Sigmoid colon (tissue), 6 donors: ENCODE measurements at regions not wholly inside any gene's neighbourhood (a gene's known extent, or its start where the extent isn't known, plus 50 kb on each side); places are given as distances from the start of the nearest gene placed in this dataset.
"Not testable (repeated sequence)": the region's sequence is repeated elsewhere in the genome, so short reads cannot be mapped to it uniquely, and the experiment has no call there.

Source experiments
- DNase-seq: peaks from one replicate; pipeline ENCODE4 v3.0.0-alpha.2; 2019
- H3K27ac ChIP-seq, 4 donors: fragments of 200-600 bp; sonication (generic); one replicate each; pipeline ENCODE4 v1.5.1; 2016 to 2019; ENCODE audit warnings: mild to moderate bottlenecking in 1 of 4
- H3K27me3 ChIP-seq, 3 donors: fragments of 200-600 bp; sonication (generic); one replicate each; pipeline ENCODE4 v1.5.1; 2019; ENCODE audit warnings: mild to moderate bottlenecking in 1 of 3
- H3K36me3 ChIP-seq, 4 donors: fragments of 200-600 bp; sonication (generic); one replicate each; pipeline ENCODE4 v1.5.1; 2016 to 2019
- H3K4me1 ChIP-seq, 4 donors: fragments of 200-600 bp; sonication (generic); one replicate each; pipeline ENCODE4 v1.5.1; 2017 to 2019
- H3K4me3 ChIP-seq, 4 donors: fragments of 200-600 bp; sonication (generic); one replicate each; pipeline ENCODE4 v1.5.1; 2017 to 2019; ENCODE audit warnings: mild to moderate bottlenecking in 2 of 4, moderate library complexity in 1 of 4
- H3K9me3 ChIP-seq, 4 donors: fragments of 200-600 bp in 3 of 4; sonication (generic) in 3 of 4; one replicate each; pipeline versions ENCODE4 v1.5.1 to v1.6.1; 2013 to 2019
- EP300 ChIP-seq, 4 donors: sonication (generic); formaldehyde crosslinking; IDR thresholded peaks; one replicate each; pipeline ENCODE4 v1.6.1; 2017; ENCODE audit warnings: antibody characterized with exemption in 4 of 4
- POLR2A ChIP-seq, 2 donors: fragments of 450-650 bp; IDR thresholded peaks; one replicate each; pipeline ENCODE4 v1.6.1; 2016; ENCODE audit warnings: antibody characterized with exemption in 2 of 2, mild to moderate bottlenecking in 2 of 2, moderate library complexity in 2 of 2
- POLR2AphosphoS5 ChIP-seq, 4 donors: sonication (generic); formaldehyde crosslinking; IDR thresholded peaks; one replicate each; pipeline ENCODE4 v1.6.1; 2017; ENCODE audit warnings: antibody characterized with exemption in 4 of 4
- WGBS, 2 donors: extraction: QIAGEN DNeasy Blood & Tissue Kit; methylation state at CpG; one replicate each; pipeline ENCODE4 v1.1.7; 2013; 5-methylcytosine and 5-hydroxymethylcytosine counted together
- intact Hi-C: fragments of 100-400 bp; cut with DNase I; formaldehyde crosslinking; loops from one replicate; pipeline ENCODE4 v1.15.1; 2023
- TF ChIP-seq, protein P1 (sequence below), 4 experiments: fragments of 450-650 bp in 3 of 4; fragments of 200-600 bp in 1 of 4; IDR thresholded peaks; one replicate each; pipeline ENCODE4 v1.5.1; 2016 to 2019; ENCODE audit warnings: antibody characterized with exemption in 4 of 4, mild to moderate bottlenecking in 3 of 4, moderate library complexity in 2 of 4
- donor health status: healthy with polysubstance abuse.
- donor health status: healthy.

DNA sequence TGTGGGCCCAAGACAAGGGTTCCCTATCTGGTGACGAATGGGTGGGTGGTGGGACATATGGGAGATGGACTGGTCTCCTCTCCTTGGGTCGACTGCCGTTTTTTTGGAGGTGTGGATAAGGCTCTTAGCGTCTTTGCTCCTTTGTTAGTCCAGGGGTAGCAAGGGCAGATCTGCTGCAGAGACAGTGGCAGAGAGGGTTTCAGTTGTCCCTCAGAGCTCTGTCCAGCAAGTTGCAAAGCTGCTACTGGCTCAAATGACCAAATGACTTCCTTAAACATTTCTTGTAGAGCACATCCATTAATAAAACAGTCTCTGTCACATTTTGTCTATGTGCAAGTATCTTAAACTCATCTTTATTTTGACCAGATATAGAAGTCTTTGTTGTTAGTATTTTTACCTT is 508.0 kb upstream of the ADGRB3 start:
- no peak for DNase-seq
- H3K9me3 ChIP-seq, result peaks cover 0 to 8% (median 0%) of the 10 kb centered on the region in 4 donors
- H3K27me3 ChIP-seq, result no peaks in the 10 kb centered on the region
- no peaks in the 10 kb centered on the region for H3K4me1 ChIP-seq
- intact Hi-C loops, result no loop called here
- TF ChIP-seq, protein P1, sequence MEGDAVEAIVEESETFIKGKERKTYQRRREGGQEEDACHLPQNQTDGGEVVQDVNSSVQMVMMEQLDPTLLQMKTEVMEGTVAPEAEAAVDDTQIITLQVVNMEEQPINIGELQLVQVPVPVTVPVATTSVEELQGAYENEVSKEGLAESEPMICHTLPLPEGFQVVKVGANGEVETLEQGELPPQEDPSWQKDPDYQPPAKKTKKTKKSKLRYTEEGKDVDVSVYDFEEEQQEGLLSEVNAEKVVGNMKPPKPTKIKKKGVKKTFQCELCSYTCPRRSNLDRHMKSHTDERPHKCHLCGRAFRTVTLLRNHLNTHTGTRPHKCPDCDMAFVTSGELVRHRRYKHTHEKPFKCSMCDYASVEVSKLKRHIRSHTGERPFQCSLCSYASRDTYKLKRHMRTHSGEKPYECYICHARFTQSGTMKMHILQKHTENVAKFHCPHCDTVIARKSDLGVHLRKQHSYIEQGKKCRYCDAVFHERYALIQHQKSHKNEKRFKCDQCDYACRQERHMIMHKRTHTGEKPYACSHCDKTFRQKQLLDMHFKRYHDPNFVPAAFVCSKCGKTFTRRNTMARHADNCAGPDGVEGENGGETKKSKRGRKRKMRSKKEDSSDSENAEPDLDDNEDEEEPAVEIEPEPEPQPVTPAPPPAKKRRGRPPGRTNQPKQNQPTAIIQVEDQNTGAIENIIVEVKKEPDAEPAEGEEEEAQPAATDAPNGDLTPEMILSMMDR (IDR thresholded peaks at IDR 0.05), result no peak
- TF ChIP-seq POLR2A (IDR thresholded peaks at IDR 0.05) (no peak), POLR2AphosphoS5 (IDR thresholded peaks at IDR 0.05) (no peak), EP300 (IDR thresholded peaks at IDR 0.05) (no peak)
- no peak overlapping the region for H3K4me3 ChIP-seq
- no peaks in the 10 kb centered on the region for H3K36me3 ChIP-seq
- no peak overlapping the region for H3K27ac ChIP-seq
- WGBS, 2 donors, result 89 to 90% methylated on average over 4 of the region's 4 CpGs

DNA sequence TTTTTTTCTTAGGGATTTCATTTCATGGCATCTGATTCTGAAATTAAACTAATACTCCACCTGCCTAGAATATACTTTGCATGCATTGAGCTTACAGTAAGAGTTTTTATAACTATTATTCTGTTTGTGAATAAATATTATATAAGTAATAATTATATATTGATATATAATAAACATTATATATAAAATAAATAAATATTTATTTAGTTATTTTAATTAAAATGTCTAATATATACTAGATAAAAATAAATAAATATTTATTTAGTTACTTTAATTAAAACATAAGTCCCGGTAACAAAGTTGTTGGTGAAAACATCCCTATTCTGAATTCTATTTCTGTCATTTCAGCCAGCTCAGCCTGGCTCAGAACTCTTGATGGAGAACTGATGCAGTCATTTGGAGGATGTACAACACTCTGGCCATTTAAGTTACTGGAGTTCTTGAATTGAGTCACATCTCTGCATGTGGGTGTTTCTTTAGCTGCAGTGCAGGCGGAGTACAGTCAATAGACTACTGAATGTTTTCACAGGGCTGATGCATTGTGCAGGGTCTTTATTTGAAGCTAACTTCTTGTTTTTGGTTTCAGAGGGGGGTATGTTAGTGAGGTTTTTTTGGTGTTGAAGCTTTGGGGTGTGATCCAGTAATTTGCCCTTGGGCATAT is 508.9 kb upstream of the ADGRB3 start:
- no peak for DNase-seq
- intact Hi-C loops, result no loop called here
- Histone ChIP-seq H3K27ac (no peak overlapping the region), H3K27me3 (no peaks in the 10 kb centered on the region), H3K4me1 (no peaks in the 10 kb centered on the region), H3K36me3 (no peaks in the 10 kb centered on the region), H3K4me3 (no peak overlapping the region), H3K9me3 (peaks cover 0 to 8% (median 0%) of the 10 kb centered on the region in 4 donors)
- TF ChIP-seq POLR2AphosphoS5 (IDR thresholded peaks at IDR 0.05) (no peak), POLR2A (IDR thresholded peaks at IDR 0.05) (no peak), EP300 (IDR thresholded peaks at IDR 0.05) (no peak)
- TF ChIP-seq, protein P1 (IDR thresholded peaks at IDR 0.05), result no peak
- 88 to 96% methylated on average over 2 of the region's 2 CpGs for WGBS, 2 donors

DNA sequence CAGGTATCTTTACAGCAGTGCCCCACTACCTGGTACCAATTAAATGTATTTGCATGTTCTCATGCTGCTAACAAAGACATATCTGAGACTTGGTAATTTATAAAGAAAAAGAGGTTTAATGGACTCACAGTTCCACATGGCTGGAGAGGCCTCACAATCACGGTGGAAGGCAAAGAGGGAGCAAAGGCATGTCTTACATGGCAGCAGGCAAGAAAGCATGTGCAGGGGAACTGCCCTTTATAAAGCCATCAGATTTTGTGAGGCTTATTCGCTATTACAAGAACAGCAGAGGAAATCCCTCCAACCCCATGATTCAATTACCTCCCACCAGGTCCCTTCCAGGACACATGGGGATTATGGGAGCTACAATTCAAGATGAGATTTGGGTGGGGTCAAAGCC is 512.1 kb upstream of the ADGRB3 start:
- 37 to 60% methylated on average over 2 of the region's 2 CpGs for WGBS, 2 donors
- H3K27me3 ChIP-seq, H3K36me3 ChIP-seq, H3K4me3 ChIP-seq, intact Hi-C loops, H3K4me1 ChIP-seq, H3K9me3 ChIP-seq, H3K27ac ChIP-seq, DNase-seq: not testable (repeated sequence)

DNA sequence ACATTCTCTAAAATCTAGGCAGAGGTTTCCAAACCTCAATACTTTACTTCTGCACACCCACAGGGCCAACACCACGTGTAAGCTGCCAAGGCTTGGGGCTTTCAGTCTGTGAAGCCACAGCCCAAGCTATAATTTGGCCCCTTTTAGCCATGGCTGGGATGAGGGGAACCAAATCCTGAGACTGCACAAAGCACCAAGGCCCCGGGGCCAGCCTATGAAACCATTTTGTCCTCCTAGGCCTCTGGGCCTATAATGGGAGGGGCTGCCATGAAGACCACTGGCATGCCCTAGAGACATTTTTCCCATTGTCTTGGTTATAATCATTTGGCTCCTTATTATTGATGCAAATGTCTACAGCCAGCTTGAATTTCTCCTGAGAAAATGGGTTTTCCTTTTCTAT is 513.0 kb upstream of the ADGRB3 start:
- Histone ChIP-seq H3K4me3 (no peak overlapping the region), H3K9me3 (peaks cover 0 to 8% (median 0%) of the 10 kb centered on the region in 4 donors), H3K36me3 (no peaks in the 10 kb centered on the region), H3K4me1 (no peaks in the 10 kb centered on the region), H3K27me3 (no peaks in the 10 kb centered on the region), H3K27ac (no peak overlapping the region)
- TF ChIP-seq POLR2A (IDR thresholded peaks at IDR 0.05) (no peak), EP300 (IDR thresholded peaks at IDR 0.05) (no peak), POLR2AphosphoS5 (IDR thresholded peaks at IDR 0.05) (no peak)
- TF ChIP-seq, protein P1 (IDR thresholded peaks at IDR 0.05), result no peak
- 47 to 64% methylated on average over 2 of the region's 2 CpGs for WGBS, 2 donors
- intact Hi-C loops, result no loop called here
- no peak for DNase-seq

DNA sequence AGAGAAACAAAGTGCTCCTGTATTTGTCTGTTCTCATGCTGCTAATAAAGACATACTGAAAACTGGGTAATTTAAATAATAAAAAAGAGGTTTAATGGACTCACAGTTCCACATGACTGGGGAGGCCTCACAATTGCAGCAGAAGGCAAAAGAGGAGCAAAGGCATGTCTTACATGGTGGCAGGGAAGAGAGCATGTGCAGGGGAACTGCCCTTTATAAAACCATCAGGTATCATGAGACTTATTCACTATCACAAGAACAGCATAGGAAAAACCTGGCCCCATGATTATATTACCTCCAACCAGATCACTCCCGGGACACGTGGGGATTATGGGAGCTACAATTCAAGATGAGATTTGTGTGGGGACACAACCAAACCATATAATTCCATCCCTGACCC is 514.1 kb upstream of the ADGRB3 start:
- H3K27ac ChIP-seq, H3K36me3 ChIP-seq, H3K4me3 ChIP-seq, intact Hi-C loops, DNase-seq, H3K27me3 ChIP-seq, H3K4me1 ChIP-seq, H3K9me3 ChIP-seq: not testable (repeated sequence)
- WGBS, 2 donors, result 83 to 99% methylated on average over 2 of the region's 2 CpGs

DNA sequence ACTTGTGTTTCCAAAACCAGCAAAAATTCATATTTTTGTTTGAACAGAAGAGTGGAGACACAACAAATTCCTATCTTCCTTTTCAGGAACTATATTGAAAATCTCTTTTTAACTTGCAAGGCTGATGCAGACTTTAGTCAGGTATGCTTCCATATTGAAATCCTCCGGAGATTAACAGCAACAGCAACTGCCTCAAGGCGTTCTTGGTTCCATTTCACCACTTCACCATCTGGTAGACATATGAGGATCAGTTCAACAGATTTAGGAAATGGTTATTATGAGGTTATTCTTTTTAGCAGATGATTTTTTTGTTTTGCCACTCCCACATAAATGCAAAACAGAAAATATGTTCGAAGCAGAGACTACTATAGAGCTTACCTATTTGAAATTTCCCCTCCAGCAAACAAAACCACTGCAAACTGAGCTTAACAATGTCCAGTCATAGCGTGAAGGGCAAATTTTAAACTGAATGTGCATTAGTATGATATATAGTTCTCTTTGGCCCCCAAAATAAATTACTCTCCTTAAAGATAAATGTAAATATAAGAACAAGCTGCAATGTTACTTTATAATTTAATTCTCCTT is 520.5 kb upstream of the ADGRB3 start:
- H3K4me3 ChIP-seq, result no peak overlapping the region
- H3K4me1 ChIP-seq, result no peaks in the 10 kb centered on the region
- intact Hi-C loops, result no loop called here
- no peak for DNase-seq
- H3K9me3 ChIP-seq, result no peaks in the 10 kb centered on the region
- 76 to 82% methylated on average over 4 of the region's 4 CpGs for WGBS, 2 donors
- TF ChIP-seq POLR2A (IDR thresholded peaks at IDR 0.05) (no peak), EP300 (IDR thresholded peaks at IDR 0.05) (no peak), POLR2AphosphoS5 (IDR thresholded peaks at IDR 0.05) (no peak)
- TF ChIP-seq, protein P1 (IDR thresholded peaks at IDR 0.05), result no peak
- no peaks in the 10 kb centered on the region for H3K27me3 ChIP-seq
- H3K36me3 ChIP-seq, result no peaks in the 10 kb centered on the region
- no peak overlapping the region for H3K27ac ChIP-seq
